ENCODE measurements at regions not wholly inside any gene's neighbourhood (a gene's known extent, or its start where the extent isn't known, plus 50 kb on each side); places are given as distances from the start of the nearest gene placed in this dataset.

GRCh38 chr9:91489361-91489899, 65.8 kb upstream of the NFIL3 start:
- WGBS, 2 experiments (ENCODE audit: extremely low coverage in 1 of 2, insufficient coverage in 1 of 2, insufficient read length in 1 of 2, insufficient replicate concordance in 2 of 2, low coverage in 1 of 2, low lambda C conversion rate in 2 of 2, missing lambda C conversion rate in 1 of 2), result 93% methylated on average over 5 of the region's 5 CpGs; no CpG with 5 or more reads in 1 of the 2 experiments
- H2BK12ac ChIP-seq (ENCODE audit: low read depth, low read length), result no peak overlapping the region
- no peaks in the 10 kb centered on the region for H4K20me1 ChIP-seq (replicated peaks in 1 of 2; ENCODE audit: control insufficient read depth in 1 of 2, insufficient read depth in 2 of 2, low read length in 2 of 2)
- FAIRE-seq, result no peak
- H3K56ac ChIP-seq (replicated peaks; ENCODE audit: insufficient read length, low read depth, low read length), result no peak overlapping the region
- no peaks in the 10 kb centered on the region for H3K79me2 ChIP-seq (ENCODE audit: control insufficient read depth in 1 of 2, insufficient read depth in 2 of 2, low read length in 2 of 2)
- H3K23ac ChIP-seq (ENCODE audit: insufficient read length), result no peak overlapping the region
- H2BK120ac ChIP-seq (replicated peaks; ENCODE audit: low read depth, low read length), result no peak overlapping the region
- no peaks in the 10 kb centered on the region for H3K36me3 ChIP-seq (ENCODE audit: control insufficient read depth in 2 of 4, insufficient read depth in 4 of 4, low read length in 3 of 4)
- no peak overlapping the region for H3K4ac ChIP-seq (replicated peaks; ENCODE audit: insufficient read length, low read depth, low read length)
- H4K8ac ChIP-seq (ENCODE audit: extremely low read depth, insufficient read depth, low read length), result no peak overlapping the region
- H2BK20ac ChIP-seq (ENCODE audit: low read length), result no peak overlapping the region
- ChIA-PET POLR2A (ENCODE audit: partially characterized antibody) (interaction anchor here (1.7 kb wide), 1 partner anchor 10 kb away, joined by 3 read pairs; no protein-coding TSS in a partner anchor), CTCF (ENCODE audit: partially characterized antibody) (interaction anchor here (0.7 to 1.6 kb wide), 4 partner anchors 30 to 574 kb away, joined by 3 read pairs; no protein-coding TSS in a partner anchor)
- H2AFZ ChIP-seq (ENCODE audit: low read length), result no peak overlapping the region
- H3K4me2 ChIP-seq (ENCODE audit: insufficient read depth in 1 of 2, low read depth in 2 of 2, low read length in 2 of 2), result no peak overlapping the region
- H2BK5ac ChIP-seq (ENCODE audit: low read depth, low read length), result no peak overlapping the region
- no peak overlapping the region for H4K91ac ChIP-seq (replicated peaks; ENCODE audit: insufficient read length, low read length)
- no peaks in the 10 kb centered on the region for H3K9me3 ChIP-seq (ENCODE audit: insufficient read depth in 2 of 2, low read depth in 1 of 2, low read length in 1 of 2)
- no peaks in the 10 kb centered on the region for H3K4me1 ChIP-seq (replicated peaks in 1 of 4; ENCODE audit: control insufficient read depth in 3 of 4, insufficient read depth in 4 of 4, low read length in 3 of 4)
- H3K9ac ChIP-seq (replicated peaks in 1 of 4; ENCODE audit: extremely low read depth in 1 of 4, low read depth in 3 of 4, low read length in 3 of 4), result no peak overlapping the region
- H3K18ac ChIP-seq (ENCODE audit: extremely low read depth, low read length), result no peak overlapping the region
- no peak overlapping the region for H2AK5ac ChIP-seq (ENCODE audit: low read depth, low read length)
- H3K79me1 ChIP-seq (ENCODE audit: low read depth, low read length), result no peaks in the 10 kb centered on the region
- no peak overlapping the region for H3K4me3 ChIP-seq (ENCODE audit: extremely low read depth in 1 of 4, insufficient read depth in 2 of 4, low read depth in 3 of 4, low read length in 4 of 4)
- no peak overlapping the region for H3K14ac ChIP-seq (ENCODE audit: insufficient read length)
- DNase-seq (ENCODE audit: low read depth in 1 of 2, low spot score in 2 of 2), result no peak
- H3K27ac ChIP-seq (ENCODE audit: low read depth, low read length), result no peak overlapping the region
- H3K23me2 ChIP-seq (ENCODE audit: low read depth, low read length), result no peaks in the 10 kb centered on the region
- H3K27me3 ChIP-seq (replicated peaks in 1 of 4; ENCODE audit: control insufficient read depth in 3 of 4, extremely low read depth in 1 of 4, insufficient read depth in 3 of 4, low read length in 3 of 4), result no peaks in the 10 kb centered on the region
- no peak overlapping the region for H4K5ac ChIP-seq (ENCODE audit: insufficient read length, low read depth, low read length)
- no peak overlapping the region for H2BK15ac ChIP-seq (ENCODE audit: low read length)
- TF ChIP-seq POLR2AphosphoS5 (IDR thresholded peaks at IDR 0.05; ENCODE audit: low read depth, low read length) (no peak), MAFK (IDR thresholded peaks at IDR 0.05; ENCODE audit: low read depth, low read length) (no peak), ZNF274 (IDR thresholded peaks at IDR 0.05; ENCODE audit: borderline replicate concordance, extremely low read depth, low read length) (no peak), SP4 (IDR thresholded peaks at IDR 0.05; ENCODE audit: low read length) (no peak), CHD2 (IDR thresholded peaks at IDR 0.05; ENCODE audit: low read length) (no peak), RNF2 (IDR thresholded peaks at IDR 0.05; ENCODE audit: borderline replicate concordance, low read depth, low read length, missing control alignments, poor library complexity, severe bottlenecking) (no peak), HDAC6 (IDR thresholded peaks at IDR 0.05; ENCODE audit: low read depth, low read length) (no peak), E2F6 (IDR thresholded peaks at IDR 0.05) (no peak), NRF1 (IDR thresholded peaks at IDR 0.05; ENCODE audit: low read depth, low read length) (no peak), CHD1 (IDR thresholded peaks at IDR 0.05; ENCODE audit: low read depth, low read length) (no peak), POU5F1 (IDR thresholded peaks at IDR 0.05; ENCODE audit: low read depth, low read length) (no peak), CREB1 (IDR thresholded peaks at IDR 0.05) (no peak), KDM5A (IDR thresholded peaks at IDR 0.05; ENCODE audit: low read length) (no peak), TEAD4 (IDR thresholded peaks at IDR 0.05; ENCODE audit: low read depth, low read length) (no peak), RXRA (IDR thresholded peaks at IDR 0.05; ENCODE audit: insufficient read depth, low read depth, low read length) (no peak)

All from H1 (cell line).